Neural cell (in vitro differentiated cells): ENCODE measurements at regions not wholly inside any gene's neighbourhood (a gene's known extent, or its start where the extent isn't known, plus 50 kb on each side); places are given as distances from the start of the nearest gene placed in this dataset.

Source experiments
- H2AFZ ChIP-seq: fragments of 200-600, 300-800 bp; sonication (generic), shearing (Covaris generic); 2 replicates; pipeline ENCODE4 v1.6.0; 2014; ENCODE audit warnings: low read depth, mild to moderate bottlenecking, antibody characterized with exemption, low read length, moderate library complexity
- H3F3A ChIP-seq: fragments of 200-600 bp; shearing (Covaris generic); 2 replicates; pipeline ENCODE4 v1.6.1; 2016; ENCODE audit warnings: mild to moderate bottlenecking, moderate library complexity, mixed read lengths, antibody characterized with exemption, low read length; ENCODE audit not compliant: insufficient read depth, poor library complexity, severe bottlenecking
- H3K27ac ChIP-seq: fragments of 200-600, 300-800 bp; sonication (generic), shearing (Covaris generic); 2 replicates; pipeline ENCODE4 v1.5.1; 2014; ENCODE audit warnings: mild to moderate bottlenecking, low read length, moderate library complexity
- H3K27me3 ChIP-seq: fragments of 300-800, 200-600 bp; sonication (generic), shearing (Covaris generic); 2 replicates; pipeline ENCODE4 v1.6.0; 2014; ENCODE audit warnings: mild to moderate bottlenecking, low read depth, low read length, moderate library complexity; ENCODE audit not compliant: insufficient read depth
- H3K36me3 ChIP-seq: fragments of 300-800, 200-600 bp; sonication (generic), shearing (Covaris generic); 2 replicates; pipeline ENCODE4 v1.5.1; 2014; ENCODE audit warnings: mild to moderate bottlenecking, antibody characterized with exemption, low read length, moderate library complexity; ENCODE audit not compliant: insufficient read depth
- H3K4me2 ChIP-seq: fragments of 300-800, 200-600 bp; sonication (generic), shearing (Covaris generic); 2 replicates; pipeline ENCODE4 v1.6.0; 2014; ENCODE audit warnings: mild to moderate bottlenecking, low read length
- H3K4me3 ChIP-seq: fragments of 300-800, 200-600 bp; sonication (generic), shearing (Covaris generic); 2 replicates; pipeline ENCODE4 v1.5.1; 2014; ENCODE audit warnings: mild to moderate bottlenecking, low read length, moderate library complexity
- H3K79me2 ChIP-seq: fragments of 200-600 bp; shearing (Covaris generic); replicated peaks from 2 replicates; pipeline ENCODE4 v1.6.0; 2014; ENCODE audit warnings: mild to moderate bottlenecking, low read length, moderate library complexity; ENCODE audit not compliant: insufficient read depth
- H3K9ac ChIP-seq: fragments of 300-800, 200-600 bp; sonication (generic), shearing (Covaris generic); 2 replicates; pipeline ENCODE4 v1.6.1; 2016; ENCODE audit warnings: mild to moderate bottlenecking, low read length, mixed read lengths
- H3K9me2 ChIP-seq: fragments of 200-600 bp; shearing (Covaris generic); 2 replicates; pipeline ENCODE4 v1.6.1; 2016; ENCODE audit warnings: mild to moderate bottlenecking, low read length, mixed read lengths; ENCODE audit not compliant: insufficient read depth
- H3K9me3 ChIP-seq: fragments of 200-600, 300-800 bp; sonication (generic), shearing (Covaris generic); 2 replicates; pipeline ENCODE4 v1.6.1; 2016; ENCODE audit warnings: mild to moderate bottlenecking, mixed run types, low read length, moderate library complexity, mixed read lengths
- H4K20me1 ChIP-seq: fragments of 200-600 bp; shearing (Covaris generic); 2 replicates; pipeline ENCODE4 v1.6.1; 2016; ENCODE audit warnings: mild to moderate bottlenecking, mixed run types; ENCODE audit not compliant: insufficient read depth
- CTCF ChIP-seq: fragments of 450-650 bp; IDR thresholded peaks from 2 replicates; pipeline ENCODE4 v1.5.1; 2014; ENCODE audit warnings: antibody characterized with exemption, mild to moderate bottlenecking, moderate library complexity; ENCODE audit not compliant: poor library complexity, severe bottlenecking
- EP300 ChIP-seq: fragments of 450-650 bp; conservative IDR thresholded peaks from 2 replicates; pipeline ENCODE4 v1.6.1; 2014; ENCODE audit warnings: antibody characterized with exemption, mild to moderate bottlenecking, moderate library complexity; ENCODE audit not compliant: poor library complexity, severe bottlenecking
- EZH2 ChIP-seq: fragments of 200-600, 300-800 bp; shearing (Covaris generic), sonication (generic); IDR thresholded peaks from 2 replicates; pipeline ENCODE4 v1.6.1; 2014; ENCODE audit warnings: antibody characterized with exemption, low read length, borderline replicate concordance, mild to moderate bottlenecking; ENCODE audit not compliant: insufficient read depth, poor library complexity, severe bottlenecking
- MXI1 ChIP-seq: fragments of 450-650 bp; conservative IDR thresholded peaks from 2 replicates; pipeline ENCODE4 v1.6.1; 2014; ENCODE audit warnings: antibody characterized with exemption, mild to moderate bottlenecking; ENCODE audit not compliant: poor library complexity, severe bottlenecking
- POLR2AphosphoS5 ChIP-seq: IDR thresholded peaks from 2 replicates; pipeline ENCODE4 v1.6.1; 2012
- RAD21 ChIP-seq: fragments of 450-650 bp; conservative IDR thresholded peaks from 2 replicates; pipeline ENCODE4 v1.6.1; 2014; ENCODE audit warnings: antibody characterized with exemption, mild to moderate bottlenecking, moderate library complexity
- REST ChIP-seq: IDR thresholded peaks from 2 replicates; pipeline ENCODE4 v1.6.1; 2012; ENCODE audit warnings: borderline replicate concordance
- SMC3 ChIP-seq: fragments of 450-650 bp; conservative IDR thresholded peaks from 2 replicates; pipeline ENCODE4 v1.6.1; 2014; ENCODE audit warnings: antibody characterized with exemption, mild to moderate bottlenecking, moderate library complexity; ENCODE audit not compliant: poor library complexity
- TAF1 ChIP-seq: IDR thresholded peaks from 2 replicates; pipeline ENCODE4 v1.6.1; 2012; ENCODE audit warnings: low read depth

GRCh38 chr2:155665704-155666103, 666.8 kb downstream of the NR4A2 start:
- H3K27me3 ChIP-seq, result no peaks in the 10 kb centered on the region
- no peaks in the 10 kb centered on the region for H4K20me1 ChIP-seq
- H2AFZ ChIP-seq, result no peak overlapping the region
- H3F3A ChIP-seq, result no peaks in the 10 kb centered on the region
- no peak overlapping the region for H3K27ac ChIP-seq
- H3K9me3 ChIP-seq, result no peaks in the 10 kb centered on the region
- no peak for TF ChIP-seq TAF1
- no peak for TF ChIP-seq REST
- no peak for TF ChIP-seq MXI1
- no peak for TF ChIP-seq SMC3
- TF ChIP-seq EP300, result peak; percentile 45
- no peak for TF ChIP-seq CTCF
- TF ChIP-seq POLR2AphosphoS5, result no peak
- no peak for TF ChIP-seq RAD21
- no peaks in the 10 kb centered on the region for H3K9me2 ChIP-seq
- H3K4me3 ChIP-seq, result peak overlapping the region; percentile 17
- H3K4me2 ChIP-seq, result no peak overlapping the region
- no peaks in the 10 kb centered on the region for H3K36me3 ChIP-seq
- H3K9ac ChIP-seq, result no peak overlapping the region
- no peaks in the 10 kb centered on the region for H3K79me2 ChIP-seq

GRCh38 chr2:155663265-155663664, 669.3 kb downstream of the NR4A2 start:
- H3K36me3 ChIP-seq, result no peaks in the 10 kb centered on the region
- no peaks in the 10 kb centered on the region for H3K27me3 ChIP-seq
- H2AFZ ChIP-seq, result no peak overlapping the region
- H3K79me2 ChIP-seq, result no peaks in the 10 kb centered on the region
- TF ChIP-seq REST, result no peak
- no peak for TF ChIP-seq MXI1
- no peak for TF ChIP-seq SMC3
- TF ChIP-seq POLR2AphosphoS5, result no peak
- no peak for TF ChIP-seq EP300
- TF ChIP-seq TAF1, result no peak
- no peak for TF ChIP-seq CTCF
- TF ChIP-seq EZH2, result no peak
- no peak for TF ChIP-seq RAD21
- H3F3A ChIP-seq, result no peaks in the 10 kb centered on the region
- no peak overlapping the region for H3K9ac ChIP-seq
- H3K4me3 ChIP-seq, result no peak overlapping the region
- H3K27ac ChIP-seq, result no peak overlapping the region
- no peak overlapping the region for H3K4me2 ChIP-seq
- H4K20me1 ChIP-seq, result no peaks in the 10 kb centered on the region
- H3K9me2 ChIP-seq, result no peaks in the 10 kb centered on the region
- H3K9me3 ChIP-seq, result no peaks in the 10 kb centered on the region
